Transverse colon (tissue), 4 donors: ENCODE measurements at regions not wholly inside any gene's neighbourhood (a gene's known extent, or its start where the extent isn't known, plus 50 kb on each side); places are given as distances from the start of the nearest gene placed in this dataset.

Experiments
- DNase-seq: peaks from one replicate; pipeline ENCODE4 v3.0.0-alpha.2; 2019
- H3K27ac ChIP-seq, 4 donors: fragments of 200-600 bp; sonication (generic); 2 replicates each; pipeline ENCODE4 v1.5.1; 2016 to 2018; ENCODE audit warnings: inconsistent platforms in 4 of 4
- H3K27me3 ChIP-seq: fragments of 200-600 bp; sonication (generic); 2 replicates; pipeline ENCODE4 v1.5.1; 2017; ENCODE audit warnings: inconsistent platforms
- H3K36me3 ChIP-seq, 4 donors: fragments of 200-600 bp; sonication (generic); 2 replicates each; pipeline ENCODE4 v1.5.1; 2017 to 2019; ENCODE audit warnings: inconsistent platforms in 4 of 4
- H3K4me1 ChIP-seq, 4 donors: fragments of 200-600 bp; sonication (generic); 2 replicates each; pipeline ENCODE4 v1.5.1; 2017 to 2020; ENCODE audit warnings: inconsistent platforms in 4 of 4
- H3K4me3 ChIP-seq, 4 donors: fragments of 200-600 bp; sonication (generic); 1 replicate in 1 of 4; 2 replicates in 3 of 4; pipeline versions ENCODE4 v1.5.1 to v1.6.1; 2017 to 2019; ENCODE audit warnings: inconsistent platforms in 4 of 4
- H3K9me3 ChIP-seq, 2 donors: fragments of 200-600 bp; sonication (generic); 2 replicates each; pipeline ENCODE4 v1.5.1; 2017 to 2019; ENCODE audit warnings: inconsistent platforms in 2 of 2
- EP300 ChIP-seq: sonication (generic); formaldehyde crosslinking; IDR thresholded peaks from one replicate; pipeline ENCODE4 v1.6.1; 2017; ENCODE audit warnings: antibody characterized with exemption, low read depth
- POLR2A ChIP-seq: fragments of 450-650 bp; IDR thresholded peaks from one replicate; pipeline ENCODE4 v1.6.1; 2016; ENCODE audit warnings: antibody characterized with exemption, mild to moderate bottlenecking, moderate library complexity
- POLR2AphosphoS5 ChIP-seq, 3 donors: sonication (generic); formaldehyde crosslinking; IDR thresholded peaks; one replicate each; pipeline ENCODE4 v1.6.1; 2016; ENCODE audit warnings: antibody characterized with exemption in 3 of 3
- WGBS, 2 donors: methylation state at CpG; one replicate each; pipeline ENCODE4 v1.1.5; 2018; ENCODE audit warnings: low coverage in 1 of 2; 5-methylcytosine and 5-hydroxymethylcytosine counted together
- in situ Hi-C, 4 donors: fragments of 200-750 bp; cut with MboI; loops; one replicate each; pipeline versions ENCODE4 v1.15.0 to v1.15.1; 2017; ENCODE audit warnings: low sequenced_read_pairs in 3 of 4, low pct_ligation_motif_present in 1 of 4, low pct_unique_long_range_greater_than_20kb in 1 of 4
- intact Hi-C: fragments of 100-400 bp; cut with DNase I; formaldehyde crosslinking; loops from one replicate; pipeline ENCODE4 v1.15.1; 2023; ENCODE audit warnings: low total_unique reads
- TF ChIP-seq, protein P1 (sequence below), 5 experiments: fragments of 200-600 bp in 3 of 5; fragments of 450-650 bp in 2 of 5; sonication (generic) in 3 of 5; IDR thresholded peaks; 1 replicate in 2 of 5; 2 replicates in 3 of 5; pipeline ENCODE4 v1.5.1; 2016 to 2017; ENCODE audit warnings: antibody characterized with exemption in 5 of 5, inconsistent platforms in 3 of 5, mild to moderate bottlenecking in 2 of 5, moderate library complexity in 1 of 5

DNA sequence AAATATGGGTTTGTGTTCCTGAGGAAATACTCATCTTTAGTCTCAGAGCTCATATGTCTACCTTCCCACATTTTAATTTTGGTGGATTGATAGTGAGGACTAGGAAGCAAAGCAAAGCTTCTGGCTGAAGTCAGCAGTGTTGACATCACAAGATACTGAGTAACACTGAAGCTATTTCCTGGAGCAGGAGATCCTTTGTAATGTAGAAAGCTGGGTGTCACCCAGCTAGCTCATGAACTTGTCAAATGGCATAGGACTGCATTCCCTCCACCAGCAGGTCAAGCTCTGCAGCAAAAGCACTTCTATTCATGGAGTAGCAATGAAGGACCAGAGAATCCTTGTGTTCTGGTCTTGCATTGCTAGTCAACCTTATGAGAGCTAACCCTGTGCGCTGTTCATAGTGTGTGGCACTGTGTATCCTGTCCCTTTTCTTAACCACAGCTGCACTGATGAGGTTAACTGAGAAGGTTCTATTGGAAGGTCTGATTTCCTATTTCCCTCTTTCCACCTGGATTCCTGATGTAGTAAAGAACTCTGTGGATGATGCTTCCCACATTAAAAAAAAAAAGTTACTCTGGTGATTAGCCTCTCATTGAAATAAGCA lies 94.8 kb upstream of the ZNF804B start:
- H3K4me1 ChIP-seq, result no peaks in the 10 kb centered on the region
- no peaks in the 10 kb centered on the region for H3K9me3 ChIP-seq
- in situ Hi-C loops (no loop called here), intact Hi-C loops (no loop called here)
- DNase-seq, result no peak
- TF ChIP-seq POLR2A (no peak), EP300 (no peak), POLR2AphosphoS5 (IDR thresholded peaks at IDR 0.05) (no peak)
- TF ChIP-seq, protein P1, sequence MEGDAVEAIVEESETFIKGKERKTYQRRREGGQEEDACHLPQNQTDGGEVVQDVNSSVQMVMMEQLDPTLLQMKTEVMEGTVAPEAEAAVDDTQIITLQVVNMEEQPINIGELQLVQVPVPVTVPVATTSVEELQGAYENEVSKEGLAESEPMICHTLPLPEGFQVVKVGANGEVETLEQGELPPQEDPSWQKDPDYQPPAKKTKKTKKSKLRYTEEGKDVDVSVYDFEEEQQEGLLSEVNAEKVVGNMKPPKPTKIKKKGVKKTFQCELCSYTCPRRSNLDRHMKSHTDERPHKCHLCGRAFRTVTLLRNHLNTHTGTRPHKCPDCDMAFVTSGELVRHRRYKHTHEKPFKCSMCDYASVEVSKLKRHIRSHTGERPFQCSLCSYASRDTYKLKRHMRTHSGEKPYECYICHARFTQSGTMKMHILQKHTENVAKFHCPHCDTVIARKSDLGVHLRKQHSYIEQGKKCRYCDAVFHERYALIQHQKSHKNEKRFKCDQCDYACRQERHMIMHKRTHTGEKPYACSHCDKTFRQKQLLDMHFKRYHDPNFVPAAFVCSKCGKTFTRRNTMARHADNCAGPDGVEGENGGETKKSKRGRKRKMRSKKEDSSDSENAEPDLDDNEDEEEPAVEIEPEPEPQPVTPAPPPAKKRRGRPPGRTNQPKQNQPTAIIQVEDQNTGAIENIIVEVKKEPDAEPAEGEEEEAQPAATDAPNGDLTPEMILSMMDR (IDR thresholded peaks at IDR 0.05), result no peak
- WGBS, 2 donors, result 95% methylated on average over 1 of the region's 1 CpG; no CpG with 5 or more reads in 1 of the 2 donors
- no peak overlapping the region for H3K27ac ChIP-seq
- H3K4me3 ChIP-seq, result no peak overlapping the region
- H3K27me3 ChIP-seq, result no peaks in the 10 kb centered on the region
- no peaks in the 10 kb centered on the region for H3K36me3 ChIP-seq

DNA sequence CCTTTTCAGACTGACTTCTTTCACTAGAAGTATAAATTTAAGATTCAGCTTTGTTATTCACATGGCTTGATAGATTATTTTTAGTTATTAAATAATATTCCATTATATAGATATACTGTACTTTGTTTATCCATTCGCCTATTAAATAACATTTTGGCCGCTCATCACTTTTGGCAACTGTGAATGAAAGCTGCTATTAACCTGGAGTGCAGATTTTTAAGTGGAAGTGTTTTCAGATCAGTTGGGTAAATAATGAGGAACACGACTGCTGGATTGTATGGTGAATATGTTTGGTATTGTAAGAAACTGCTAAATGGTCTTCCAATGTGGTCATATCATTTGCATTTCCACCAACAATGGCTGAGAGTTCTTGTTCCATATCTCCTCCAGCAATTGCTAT lies 97.6 kb upstream of the ZNF804B start:
- H3K27ac ChIP-seq, result no peak overlapping the region
- 70 to 81% methylated on average over 3 of the region's 3 CpGs for WGBS, 2 donors
- no peak overlapping the region for H3K4me3 ChIP-seq
- no peaks in the 10 kb centered on the region for H3K9me3 ChIP-seq
- H3K4me1 ChIP-seq, result no peaks in the 10 kb centered on the region
- H3K36me3 ChIP-seq, result no peaks in the 10 kb centered on the region
- intact Hi-C loops (no loop called here), in situ Hi-C loops (no loop called here)
- no peak for DNase-seq
- TF ChIP-seq POLR2A (no peak), POLR2AphosphoS5 (IDR thresholded peaks at IDR 0.05) (no peak)
- no peaks in the 10 kb centered on the region for H3K27me3 ChIP-seq

- in situ Hi-C loops, result no loop called here
- Histone ChIP-seq H3K9me3 (no peaks in the 10 kb centered on the region), H3K4me1 (no peaks in the 10 kb centered on the region), H3K27ac (no peak overlapping the region), H3K36me3 (no peaks in the 10 kb centered on the region), H3K4me3 (no peak overlapping the region), H3K27me3 (no peaks in the 10 kb centered on the region)
- TF ChIP-seq, protein P1 (IDR thresholded peaks at IDR 0.05), result no peak
- TF ChIP-seq EP300, result no peak
- intact Hi-C loops, result no loop called here
- 65 to 69% methylated on average over 2 of the region's 2 CpGs for WGBS, 2 donors
- no peak for DNase-seq
These were observed 111.7 kb upstream of the ZNF804B start for GRCh38 chr7:88647825-88648224.

DNA sequence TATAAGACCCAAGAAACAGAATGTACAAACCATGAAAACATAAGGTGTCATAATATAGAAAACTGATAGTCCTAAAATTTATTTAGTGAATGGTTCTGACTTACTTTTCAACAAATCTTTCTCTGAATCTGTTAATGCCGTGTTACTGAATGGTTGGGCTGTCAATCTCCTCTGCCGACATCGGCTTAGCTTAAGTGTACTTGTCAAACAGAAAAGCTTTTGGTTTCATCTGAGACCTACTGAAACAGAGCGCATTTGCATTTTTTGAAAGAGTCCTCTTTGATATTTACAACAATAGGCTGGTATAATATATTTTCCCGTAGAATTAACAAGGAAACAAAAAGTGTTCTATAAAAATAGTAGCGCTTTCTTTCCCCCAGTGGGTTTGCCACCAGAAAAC lies 120.9 kb upstream of the ZNF804B start:
- Histone ChIP-seq H3K4me3 (no peak overlapping the region), H3K27ac (no peak overlapping the region), H3K4me1 (no peaks in the 10 kb centered on the region), H3K27me3 (no peaks in the 10 kb centered on the region), H3K36me3 (no peaks in the 10 kb centered on the region), H3K9me3 (no peaks in the 10 kb centered on the region)
- TF ChIP-seq, protein P1 (IDR thresholded peaks at IDR 0.05), result no peak
- TF ChIP-seq EP300 (no peak), POLR2AphosphoS5 (IDR thresholded peaks at IDR 0.05) (no peak), POLR2A (no peak)
- in situ Hi-C loops, result no loop called here
- intact Hi-C loops, result no loop called here
- WGBS, 2 donors, result 88 to 94% methylated on average over 6 of the region's 6 CpGs
- DNase-seq, result no peak

DNA sequence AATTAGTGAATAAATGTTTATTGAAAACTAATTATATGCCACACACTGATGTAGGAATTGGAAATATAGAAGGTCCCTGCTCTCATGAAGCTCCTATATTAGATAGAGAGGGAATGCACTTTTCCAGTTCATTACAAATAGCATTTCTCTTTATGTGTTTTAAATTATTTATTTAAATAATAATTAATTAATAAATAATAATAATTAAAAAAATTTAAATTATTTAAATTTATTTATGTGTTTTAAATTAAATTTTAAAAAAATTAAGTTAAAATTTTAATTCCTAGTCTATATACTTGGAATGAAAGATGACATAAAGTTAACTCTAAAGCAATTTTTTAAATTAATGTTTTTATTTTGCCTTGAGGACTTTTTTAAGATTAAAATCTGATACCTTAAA lies 121.7 kb upstream of the ZNF804B start:
- TF ChIP-seq POLR2AphosphoS5 (IDR thresholded peaks at IDR 0.05), result no peak
- TF ChIP-seq, protein P1 (IDR thresholded peaks at IDR 0.05), result no peak
- no peak for TF ChIP-seq EP300
- no peak for TF ChIP-seq POLR2A
- in situ Hi-C loops, result no loop called here

More for the DNA sequence above, 121.7 kb upstream of the ZNF804B start:
- Histone ChIP-seq H3K27ac (no peak overlapping the region), H3K4me3 (no peak overlapping the region), H3K27me3 (no peaks in the 10 kb centered on the region), H3K4me1 (no peaks in the 10 kb centered on the region), H3K36me3 (no peaks in the 10 kb centered on the region), H3K9me3 (no peaks in the 10 kb centered on the region)
- no peak for DNase-seq
- intact Hi-C loops, result no loop called here
